HG03457 (cell line): ENCODE measurements at regions not wholly inside any gene's neighbourhood (a gene's known extent, or its start where the extent isn't known, plus 50 kb on each side); places are given as distances from the start of the nearest gene placed in this dataset.

ENCODE experiments used
- ATAC-seq: cut with Tn5 transposase; IDR thresholded peaks from one replicate; pipeline ENCODE4 v1.9.1; 2021; ENCODE audit warnings: moderate number of reproducible peaks; ENCODE audit not compliant: unreplicated experiment

DNA sequence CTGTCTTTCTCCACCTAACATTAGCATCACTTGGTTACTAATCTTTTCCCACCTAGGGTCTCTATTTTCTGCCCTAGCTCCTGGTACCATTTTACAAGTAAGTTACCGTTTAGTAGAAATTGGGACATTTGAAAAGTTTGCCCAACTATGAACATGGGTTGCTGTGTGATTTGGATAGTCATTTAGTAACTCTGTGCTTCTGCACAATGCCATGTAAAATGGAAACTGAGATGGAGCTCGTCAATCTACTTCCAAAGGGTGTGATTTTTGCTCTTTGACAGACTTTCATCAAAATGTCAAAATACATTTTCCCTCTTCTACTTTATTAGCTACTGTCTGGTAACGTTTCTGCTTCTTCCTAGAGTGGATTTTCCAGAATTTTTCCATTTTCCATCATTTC lies 381.5 kb upstream of the B3GALT2 start:
- ATAC-seq: no peak

DNA sequence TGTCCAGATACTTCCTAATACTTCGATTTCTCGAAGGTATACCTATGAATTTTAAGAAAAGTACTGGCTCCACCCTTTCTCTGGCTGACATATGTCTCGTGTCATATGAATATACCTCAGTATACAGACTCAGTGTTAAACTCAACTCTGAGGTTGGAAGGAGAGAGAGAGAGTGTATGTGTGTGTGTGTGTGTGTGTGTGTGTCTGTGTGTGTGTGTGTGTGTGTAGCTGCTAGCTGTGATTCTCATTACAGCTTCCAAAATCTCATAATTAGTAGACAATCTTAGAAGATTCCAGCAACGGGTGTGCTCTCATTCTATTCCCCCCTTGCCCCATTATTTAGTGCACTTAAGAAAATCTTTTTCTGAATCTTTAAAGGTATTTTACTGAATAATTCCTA lies 380.3 kb upstream of the B3GALT2 start:
- no peak for ATAC-seq

DNA sequence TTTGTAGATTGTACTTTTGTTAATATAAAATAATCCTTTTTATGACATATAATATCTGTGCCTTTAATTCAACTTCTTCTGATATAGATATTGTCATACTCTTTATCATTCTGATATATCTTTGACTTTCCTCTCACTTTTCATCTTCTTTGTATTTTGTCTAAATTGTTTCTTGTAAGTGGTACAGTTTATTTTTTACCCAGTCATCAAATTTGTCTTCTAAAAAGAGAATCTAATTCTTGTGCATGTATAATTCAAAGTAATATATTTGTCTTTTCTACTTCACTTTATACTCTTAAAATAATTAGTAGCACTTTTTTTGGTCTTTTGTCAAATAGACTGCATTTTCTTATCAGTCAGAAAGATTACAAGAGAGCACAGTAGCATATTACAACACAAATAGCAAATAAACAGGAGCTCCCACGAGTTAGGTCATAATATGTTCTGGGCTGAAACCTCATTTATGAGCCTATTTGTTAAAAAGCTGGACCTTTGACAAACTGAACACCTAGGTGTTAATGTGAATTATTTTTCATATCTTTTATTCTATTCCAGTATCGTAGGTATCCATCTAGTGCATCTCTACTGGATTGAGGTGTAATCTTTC lies 379.7 kb upstream of the B3GALT2 start:
- no peak for ATAC-seq

DNA sequence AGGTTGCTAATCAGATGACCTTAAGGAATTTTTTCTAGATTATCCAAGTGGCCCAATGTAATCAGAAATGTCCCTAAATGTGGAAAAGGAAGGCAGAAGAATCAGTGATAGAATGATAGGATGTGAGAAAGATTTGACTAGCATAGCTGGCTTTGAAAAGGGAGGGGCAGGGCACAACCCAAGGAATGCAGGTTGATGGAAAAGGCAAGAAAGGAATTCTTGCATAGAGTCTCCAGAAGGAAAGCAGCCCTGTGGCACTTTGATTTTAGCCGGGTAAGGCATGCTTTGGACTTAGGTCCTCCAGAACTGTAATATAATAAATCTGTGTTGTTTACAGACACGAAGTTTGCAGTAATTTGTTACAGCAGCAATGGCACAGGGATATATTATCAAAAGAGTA lies 375.7 kb upstream of the B3GALT2 start:
- ATAC-seq: no peak

DNA sequence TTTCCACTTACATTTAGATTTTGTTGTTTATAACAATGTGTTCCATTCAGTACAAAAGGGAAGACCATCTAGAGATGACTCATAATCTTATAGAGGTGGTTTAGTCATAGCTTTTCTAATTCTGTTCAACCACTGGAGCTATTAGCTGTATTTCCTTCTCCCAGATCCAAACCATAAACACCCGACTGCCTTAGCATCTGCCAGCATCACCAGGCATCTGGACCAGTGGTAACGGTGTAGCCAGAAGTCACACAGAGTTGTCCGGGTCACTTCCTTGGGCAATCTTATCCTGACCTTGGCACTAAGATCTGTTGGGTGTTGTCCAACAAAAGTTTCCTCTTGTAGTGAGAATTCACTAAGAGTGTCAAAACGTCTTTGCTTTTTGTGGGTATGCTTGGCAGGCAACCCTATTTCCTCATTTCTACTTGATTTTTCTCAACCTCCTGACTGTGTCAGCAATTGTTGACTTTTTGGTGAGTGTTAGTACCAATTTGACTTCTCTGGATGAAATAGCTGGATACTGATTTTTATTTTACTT lies 372.1 kb upstream of the B3GALT2 start:
- no peak for ATAC-seq

DNA sequence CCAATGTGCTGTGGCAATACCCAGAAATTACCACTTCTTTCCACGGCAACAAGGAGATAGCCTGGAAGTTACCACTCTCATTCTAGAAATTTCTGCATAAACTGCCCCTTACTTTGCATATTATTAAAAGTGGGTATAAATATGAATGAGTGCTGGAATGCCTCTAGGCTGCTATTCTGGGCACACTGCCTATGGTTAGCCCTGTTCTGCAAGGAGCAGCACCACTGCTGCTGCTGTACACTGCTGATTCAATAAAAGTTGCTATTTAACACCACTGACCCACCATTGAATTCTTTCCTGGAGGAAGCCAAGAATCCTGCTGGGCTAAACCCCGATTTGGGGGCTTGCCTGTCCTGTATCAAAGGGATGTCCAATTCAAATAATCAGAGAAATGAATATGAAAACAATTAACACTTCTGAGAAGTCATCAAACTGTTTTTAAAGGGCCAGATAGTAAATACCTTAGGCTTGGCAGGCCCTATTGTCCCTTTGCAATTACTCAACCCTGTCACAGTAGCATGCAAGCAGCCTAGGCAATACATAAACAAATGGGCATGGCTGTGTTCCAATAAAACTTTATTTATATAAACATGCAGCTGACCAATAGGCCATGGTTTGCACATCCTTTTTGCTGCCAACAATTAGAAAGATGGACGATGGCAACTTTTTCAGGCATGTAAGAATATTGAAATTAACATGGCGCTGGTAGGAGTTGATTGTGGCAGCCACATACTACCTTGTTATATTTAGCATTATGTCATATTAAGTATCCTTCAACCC lies 369.4 kb upstream of the B3GALT2 start:
- no peak for ATAC-seq

DNA sequence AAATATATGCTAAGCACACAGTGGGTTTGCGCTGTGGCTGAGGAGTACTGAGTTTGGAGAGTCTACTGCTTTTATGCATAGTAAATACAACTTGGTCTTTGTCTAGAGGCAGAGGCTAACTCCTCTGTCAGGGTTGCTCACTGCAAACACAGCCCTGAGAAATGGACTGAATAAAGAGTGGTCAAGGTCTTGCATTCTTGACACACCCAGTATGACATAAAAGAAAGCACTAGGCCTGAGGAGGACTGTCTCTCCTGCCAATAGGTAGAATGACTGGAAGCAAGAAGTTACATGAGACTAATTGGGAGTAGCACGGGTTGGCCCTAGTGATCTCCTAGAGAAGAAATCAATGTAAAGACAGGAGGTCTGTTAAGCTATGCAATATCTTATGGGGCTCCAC lies 367.2 kb upstream of the B3GALT2 start:
- no peak for ATAC-seq

DNA sequence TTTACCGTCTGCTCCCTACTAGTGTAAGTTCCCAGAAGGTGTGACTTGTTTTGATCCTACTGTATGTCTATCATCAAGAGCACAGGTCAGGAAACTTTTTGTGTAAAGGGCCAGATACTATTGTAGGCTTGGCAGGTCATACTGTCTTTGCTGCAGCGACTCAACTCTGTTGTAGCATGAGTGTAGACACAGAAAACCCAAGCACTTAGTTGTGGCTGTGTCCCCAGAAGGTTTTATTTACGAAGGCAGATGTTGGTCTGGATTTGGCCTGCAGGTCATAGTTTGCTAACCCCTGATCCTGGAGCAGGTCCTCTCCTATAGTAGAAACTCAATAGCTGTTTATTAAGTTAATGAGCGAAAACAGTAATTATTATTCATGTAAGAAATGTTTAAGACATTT lies 365.9 kb upstream of the B3GALT2 start:
- ATAC-seq: no peak

DNA sequence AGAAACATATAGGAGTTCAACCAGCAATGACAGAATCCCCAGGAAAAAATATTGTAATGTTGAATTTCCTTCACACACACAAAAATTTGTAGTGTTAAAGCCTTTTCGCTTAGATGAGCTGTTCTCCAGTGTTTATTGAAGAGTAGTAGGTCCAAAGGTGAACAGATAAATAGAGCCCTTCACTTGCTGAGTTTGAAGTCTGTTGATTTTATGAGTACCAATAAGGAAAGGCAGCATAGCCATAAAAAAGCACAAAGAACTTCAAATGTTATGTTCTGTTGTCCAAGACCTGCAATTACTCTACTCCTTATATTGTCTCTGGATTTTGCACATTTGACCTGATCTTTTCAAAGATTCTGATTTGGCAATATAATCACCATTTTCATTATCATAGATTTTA lies 362.7 kb upstream of the B3GALT2 start:
- ATAC-seq: no peak

- ATAC-seq: no peak
Observed at GRCh38 chr1:193545171-193545570, 358.8 kb upstream of the B3GALT2 start.

DNA sequence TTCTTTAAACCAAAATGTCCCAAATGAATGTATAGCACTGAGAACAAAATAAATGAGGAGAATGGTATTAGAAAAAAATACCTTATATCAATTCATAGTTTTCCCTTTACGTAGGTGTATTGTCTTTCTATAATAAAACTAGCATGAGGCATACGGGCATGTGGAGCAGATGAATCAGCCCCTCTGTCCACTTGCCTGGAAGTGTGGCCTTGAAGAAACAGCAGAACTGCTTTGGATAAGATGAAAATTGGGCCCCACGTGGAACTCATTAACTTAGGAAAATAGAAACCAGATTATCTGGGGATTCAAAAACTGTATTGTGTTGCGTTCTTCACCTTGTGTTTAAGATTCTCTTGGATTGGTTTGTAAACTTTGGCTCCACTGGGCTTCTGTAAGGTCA lies 356.8 kb upstream of the B3GALT2 start:
- ATAC-seq: no peak

- no peak for ATAC-seq
Observed at GRCh38 chr1:193542690-193543089, 356.3 kb upstream of the B3GALT2 start.

GRCh38 chr1:193540511-193540910 lies 354.1 kb upstream of the B3GALT2 start:
- peak; percentile 8 for ATAC-seq

DNA sequence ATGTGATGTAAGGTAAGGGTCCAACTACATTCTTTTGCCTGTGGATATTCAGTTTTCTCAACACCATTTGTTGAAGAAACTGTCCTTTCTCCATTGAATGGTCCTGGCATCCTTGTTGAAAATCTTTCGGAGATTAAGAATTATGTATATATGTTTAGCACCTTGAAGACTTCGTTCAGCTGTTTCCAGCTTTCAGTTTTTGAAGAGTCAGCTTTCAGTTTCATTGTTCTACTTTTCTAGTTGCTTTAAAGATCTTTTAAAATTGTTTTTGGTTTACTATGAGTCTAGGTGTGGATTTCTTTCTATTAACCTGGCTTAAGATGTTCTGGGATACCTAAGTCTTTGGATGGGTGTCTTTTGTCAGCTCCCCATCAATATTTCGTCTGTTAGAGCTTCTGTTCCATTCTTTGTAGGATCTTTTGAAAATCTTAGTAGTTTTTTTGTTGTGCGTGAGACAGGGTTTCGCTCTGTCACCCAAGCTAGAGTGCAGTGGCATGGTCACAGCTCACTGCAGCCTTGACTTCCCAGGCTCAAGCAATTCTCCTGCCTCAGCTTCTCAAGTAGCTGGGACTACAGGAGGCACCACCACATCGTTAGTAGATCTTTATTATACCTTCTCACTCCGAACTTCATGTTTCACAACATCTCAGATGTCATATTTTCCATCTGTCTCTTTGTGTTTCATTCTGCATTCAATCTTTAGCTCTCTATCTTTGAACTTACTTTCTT lies 353.5 kb upstream of the B3GALT2 start:
- ATAC-seq: peak; percentile 50

- no peak for ATAC-seq
Observed at GRCh38 chr1:193538680-193539079, 352.3 kb upstream of the B3GALT2 start.

DNA sequence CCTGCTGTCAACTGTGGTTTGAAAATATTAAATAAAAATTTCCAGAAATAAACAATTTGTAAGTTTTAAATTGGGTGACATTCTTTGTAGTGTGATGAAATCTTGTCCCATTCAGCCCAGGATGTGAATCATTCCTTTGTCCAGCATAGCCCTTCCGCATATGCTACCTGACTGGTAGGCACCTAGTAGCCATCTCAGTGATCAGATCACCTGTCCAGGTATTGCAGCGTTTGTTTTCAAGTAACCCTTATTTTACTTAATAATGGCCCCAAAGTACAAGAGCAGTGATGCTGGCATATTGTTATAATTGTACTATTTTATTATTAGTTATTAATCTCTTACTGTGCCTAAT lies 351.6 kb upstream of the B3GALT2 start:
- no peak for ATAC-seq

DNA sequence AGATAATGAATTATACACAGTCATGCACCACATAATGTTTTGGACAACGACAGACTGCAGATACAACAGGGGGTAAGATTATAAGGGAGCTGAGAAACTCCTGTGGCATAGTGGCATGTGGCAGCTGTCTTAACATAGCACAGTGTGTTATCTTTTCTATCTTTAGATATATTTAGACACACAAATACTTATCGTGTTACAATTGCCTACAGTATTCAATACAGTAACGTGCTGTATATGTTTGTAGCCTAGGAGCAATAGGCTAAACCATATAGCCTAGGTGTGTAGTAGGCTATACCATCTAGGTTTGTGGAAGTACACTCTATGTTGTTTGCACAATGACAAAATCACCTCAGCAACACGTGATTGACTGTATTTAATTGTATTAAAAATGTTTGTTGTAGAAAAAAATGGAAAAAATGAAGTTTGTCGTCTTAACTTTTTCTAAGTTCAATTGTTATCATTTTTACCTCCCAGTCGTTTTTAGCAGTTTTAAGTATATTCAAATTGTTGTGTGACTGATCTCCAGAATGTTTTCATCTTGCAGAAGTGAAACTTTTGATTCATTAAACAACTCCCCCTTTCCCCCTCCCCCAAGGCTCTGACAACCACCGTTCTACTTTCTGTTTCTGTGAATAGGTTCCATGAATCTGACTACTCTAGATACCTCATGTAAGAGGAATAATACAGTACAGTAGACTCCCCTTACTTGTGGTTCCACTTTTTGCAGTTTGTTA lies 351.0 kb upstream of the B3GALT2 start:
- peak; percentile 87 for ATAC-seq

- no peak for ATAC-seq
Observed at GRCh38 chr1:193533853-193534252, 347.4 kb upstream of the B3GALT2 start.

GRCh38 chr1:193525917-193526710 lies 339.7 kb upstream of the B3GALT2 start:
- no peak for ATAC-seq

- no peak for ATAC-seq
Observed at GRCh38 chr1:193525411-193525810, 339.0 kb upstream of the B3GALT2 start.
